ENCODE measurements at regions not wholly inside any gene's neighbourhood (a gene's known extent, or its start where the extent isn't known, plus 50 kb on each side); places are given as distances from the start of the nearest gene placed in this dataset.

GRCh38 chr5:28750251-28750650 lies 1711.9 kb upstream of the CDH9 start:
- TF ChIP-seq CTCF (IDR thresholded peaks at IDR 0.05; ENCODE audit: low read depth, low read length, missing control alignments) = no peak
- H3K27me3 ChIP-seq (replicated peaks) = no peaks in the 10 kb centered on the region
- in situ Hi-C loops (cut with HindIII; ENCODE audit: low pct_ligation_motif_present, low sequenced_read_pairs) = no loop called here
- no peak overlapping the region for H3K4me3 ChIP-seq (ENCODE audit: low read depth, low read length)
- DNase-seq = peak; percentile 3
- H3K36me3 ChIP-seq (replicated peaks) = no peaks in the 10 kb centered on the region
- no peak overlapping the region for H3K27ac ChIP-seq

- in situ Hi-C loops (cut with HindIII; ENCODE audit: low pct_ligation_motif_present, low sequenced_read_pairs) = no loop called here
- no peak overlapping the region for H3K4me3 ChIP-seq (ENCODE audit: low read depth, low read length)
- no peak overlapping the region for H3K27ac ChIP-seq
- no peaks in the 10 kb centered on the region for H3K27me3 ChIP-seq (replicated peaks)
- peak; percentile 20 for DNase-seq
- H3K36me3 ChIP-seq (replicated peaks) = no peaks in the 10 kb centered on the region
- TF ChIP-seq CTCF (IDR thresholded peaks at IDR 0.05; ENCODE audit: low read depth, low read length, missing control alignments) = no peak
Observed at GRCh38 chr5:28748446-28748845, 1710.1 kb upstream of the CDH9 start.

GRCh38 chr5:28743716-28744110 lies 1705.3 kb upstream of the CDH9 start:
- TF ChIP-seq CTCF (IDR thresholded peaks at IDR 0.05; ENCODE audit: low read depth, low read length, missing control alignments) = no peak
- in situ Hi-C loops (cut with HindIII; ENCODE audit: low pct_ligation_motif_present, low sequenced_read_pairs) = no loop called here

GRCh38 chr5:28743025-28743715 lies 1704.8 kb upstream of the CDH9 start:
- H3K36me3 ChIP-seq (replicated peaks) = no peaks in the 10 kb centered on the region
- TF ChIP-seq CTCF (IDR thresholded peaks at IDR 0.05; ENCODE audit: low read depth, low read length, missing control alignments) = no peak
- no peak overlapping the region for H3K4me3 ChIP-seq (ENCODE audit: low read depth, low read length)
- no peaks in the 10 kb centered on the region for H3K27me3 ChIP-seq (replicated peaks)
- no peak overlapping the region for H3K27ac ChIP-seq
- peak; percentile 4 for DNase-seq
- in situ Hi-C loops (cut with HindIII; ENCODE audit: low pct_ligation_motif_present, low sequenced_read_pairs) = no loop called here

More at GRCh38 chr5:28743716-28744110, 1705.3 kb upstream of the CDH9 start:
- no peaks in the 10 kb centered on the region for H3K27me3 ChIP-seq (replicated peaks)
- DNase-seq = no peak
- H3K4me3 ChIP-seq (ENCODE audit: low read depth, low read length) = no peak overlapping the region
- H3K27ac ChIP-seq = no peak overlapping the region
- H3K36me3 ChIP-seq (replicated peaks) = no peaks in the 10 kb centered on the region

GRCh38 chr5:28737682-28738081 lies 1699.3 kb upstream of the CDH9 start:
- no peak for DNase-seq
- TF ChIP-seq CTCF (IDR thresholded peaks at IDR 0.05; ENCODE audit: low read depth, low read length, missing control alignments) = no peak
- H3K27ac ChIP-seq = no peak overlapping the region
- H3K27me3 ChIP-seq (replicated peaks) = no peaks in the 10 kb centered on the region
- H3K4me3 ChIP-seq (ENCODE audit: low read depth, low read length) = no peak overlapping the region
- in situ Hi-C loops (cut with HindIII; ENCODE audit: low pct_ligation_motif_present, low sequenced_read_pairs) = no loop called here
- no peaks in the 10 kb centered on the region for H3K36me3 ChIP-seq (replicated peaks)

- Histone ChIP-seq H3K27me3 (replicated peaks) (no peaks in the 10 kb centered on the region), H3K27ac (no peak overlapping the region), H3K4me3 (ENCODE audit: low read depth, low read length) (no peak overlapping the region), H3K36me3 (replicated peaks) (no peaks in the 10 kb centered on the region)
- no peak for DNase-seq
- in situ Hi-C loops (cut with HindIII; ENCODE audit: low pct_ligation_motif_present, low sequenced_read_pairs) = no loop called here
- TF ChIP-seq CTCF (IDR thresholded peaks at IDR 0.05; ENCODE audit: low read depth, low read length, missing control alignments) = no peak
Observed at GRCh38 chr5:28737222-28737621, 1698.8 kb upstream of the CDH9 start.

All from brain microvascular endothelial cell (primary cell).